PC-3 (cell line): ENCODE measurements at regions not wholly inside any gene's neighbourhood (a gene's known extent, or its start where the extent isn't known, plus 50 kb on each side); places are given as distances from the start of the nearest gene placed in this dataset.

Source experiments
- ATAC-seq: fragments of 200-7000 bp; cut with Tn5 transposase; 2 replicates; pipeline ENCODE4 v1.9.1; 2020; ENCODE audit warnings: mild to moderate bottlenecking, moderate library complexity
- BruUV-seq: library from RNA; stranded (reverse); fragments of 400-500 nt; replicated peaks from 2 replicates; lab custom pipeline; 2021; lab: Mats Ljungman, UMichigan
- CTCF ChIA-PET: fragments of 300-600 bp; sonication (Branson Sonifier 250); formaldehyde crosslinking; loops from one replicate; lab custom pipeline; 2022; ENCODE audit warnings: antibody characterized with exemption; lab: Charles Lee
- POLR2A ChIA-PET: fragments of 300-600 bp; sonication (Branson Sonifier 250); formaldehyde crosslinking; loops from one replicate; lab custom pipeline; 2022; ENCODE audit warnings: antibody characterized with exemption; ENCODE audit not compliant: unreplicated experiment; lab: Charles Lee
- DNase-seq: peaks from one replicate; pipeline ENCODE4 v3.0.0-alpha.2; 2015
- H2AFZ ChIP-seq: fragments of 300-600 bp; sonication (generic); 2 replicates; pipeline ENCODE4 v1.6.0; 2016; ENCODE audit warnings: antibody characterized with exemption, low read length
- H3F3A ChIP-seq: fragments of 300-600 bp; sonication (generic); one replicate; pipeline ENCODE4 v1.6.0; 2017; ENCODE audit warnings: antibody characterized with exemption, low read length, control low read depth, mild to moderate bottlenecking; ENCODE audit not compliant: unreplicated experiment
- H3K27ac ChIP-seq: fragments of 300-600 bp; sonication (generic); 2 replicates; pipeline ENCODE4 v1.5.1; 2016; ENCODE audit warnings: mild to moderate bottlenecking, low read length
- H3K27me3 ChIP-seq: fragments of 300-600 bp; sonication (generic); 2 replicates; pipeline ENCODE4 v1.6.1; 2016; ENCODE audit warnings: low read length, mixed read lengths
- H3K36me3 ChIP-seq: fragments of 300-600 bp; sonication (generic); 2 replicates; pipeline ENCODE4 v1.6.1; 2016; ENCODE audit warnings: low read depth, mixed run types, low read length, mixed read lengths
- H3K4me1 ChIP-seq: fragments of 300-600 bp; sonication (generic); 2 replicates; pipeline ENCODE4 v1.5.1; 2016; ENCODE audit warnings: low read length; ENCODE audit not compliant: insufficient read depth
- H3K4me2 ChIP-seq: fragments of 300-600 bp; sonication (generic); 2 replicates; pipeline ENCODE4 v1.6.0; 2016; ENCODE audit warnings: low read length
- H3K4me3 ChIP-seq: fragments of 300-600 bp; sonication (generic); 2 replicates; pipeline ENCODE4 v1.5.1; 2016; ENCODE audit warnings: mild to moderate bottlenecking, low read length, mixed read lengths
- H3K79me2 ChIP-seq: fragments of 300-600 bp; sonication (generic); 2 replicates; pipeline ENCODE4 v1.6.1; 2017; ENCODE audit warnings: low read length, mixed read lengths
- H3K9ac ChIP-seq: fragments of 300-600 bp; sonication (generic); 2 replicates; pipeline ENCODE4 v1.6.0; 2016; ENCODE audit warnings: mild to moderate bottlenecking, low read length
- H3K9me2 ChIP-seq: fragments of 300-600 bp; sonication (generic); replicated peaks from 2 replicates; pipeline ENCODE4 v1.6.1; 2016; ENCODE audit warnings: mixed run types, low read length, mixed read lengths
- H3K9me3 ChIP-seq: fragments of 300-600 bp; sonication (generic); 2 replicates; pipeline ENCODE4 v1.6.1; 2016; ENCODE audit warnings: low read length, mixed read lengths
- H4K20me1 ChIP-seq: fragments of 300-600 bp; sonication (generic); 2 replicates; pipeline ENCODE4 v1.6.1; 2016; ENCODE audit warnings: low read length, mixed read lengths
- CTCF ChIP-seq: fragments of 300-600 bp; sonication (generic); conservative IDR thresholded peaks from 2 replicates; pipeline ENCODE4 v1.5.1; 2017; ENCODE audit warnings: antibody characterized with exemption, low read depth, mild to moderate bottlenecking, low read length
- EZH2 ChIP-seq: fragments of 300-600 bp; sonication (generic); IDR thresholded peaks from one replicate; pipeline ENCODE4 v1.6.1; 2017; ENCODE audit warnings: antibody characterized with exemption, mild to moderate bottlenecking, low read length; ENCODE audit not compliant: unreplicated experiment
- EZH2phosphoT487 ChIP-seq: fragments of 300-600 bp; sonication (generic); IDR thresholded peaks from 2 replicates; pipeline ENCODE4 v1.6.1; 2018; ENCODE audit warnings: mild to moderate bottlenecking, antibody characterized with exemption, low read length, borderline replicate concordance
- intact Hi-C: fragments of 100-400 bp; cut with micrococcal nuclease; formaldehyde crosslinking; loops from 2 replicates; pipeline ENCODE4 v1.9.0; 2023

DNA sequence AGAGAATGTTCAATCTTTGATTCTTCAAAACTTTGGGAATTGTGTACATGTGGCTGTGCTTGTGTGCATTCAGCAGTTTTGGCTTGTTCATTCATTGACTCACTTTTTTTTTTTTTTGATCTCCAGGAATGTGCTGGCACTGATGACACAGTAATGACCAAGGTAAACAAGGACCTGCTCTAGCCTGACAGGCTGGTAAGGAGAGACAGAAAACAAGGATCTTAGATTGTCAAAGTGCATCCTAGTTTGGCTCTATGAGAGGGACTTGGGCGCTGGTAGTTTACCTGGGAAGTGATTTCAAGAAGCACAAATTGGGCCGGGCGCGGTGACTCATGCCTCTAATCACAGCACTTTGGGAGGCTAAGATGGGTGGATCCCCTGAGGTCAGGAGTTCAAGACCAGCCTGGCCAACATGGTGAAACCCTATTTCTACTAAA is 233.1 kb upstream of the WSCD1 start:
- no peaks in the 10 kb centered on the region for H3K36me3 ChIP-seq
- POLR2A ChIA-PET, result no interaction called here
- no peak overlapping the region for H3K4me3 ChIP-seq
- peaks cover 54% of the 10 kb centered on the region for H3K4me1 ChIP-seq
- no peaks in the 10 kb centered on the region for H3K9me2 ChIP-seq
- peak overlapping the region; percentile 98 for H3K27ac ChIP-seq
- no peak overlapping the region for H2AFZ ChIP-seq
- BruUV-seq, result no TSS peak
- H3K79me2 ChIP-seq, result no peaks in the 10 kb centered on the region
- H3K27me3 ChIP-seq, result no peaks in the 10 kb centered on the region
- H3K4me2 ChIP-seq, result peak overlapping the region; percentile 63
- TF ChIP-seq EZH2phosphoT487, result no peak
- TF ChIP-seq CTCF, result no peak
- no peak for TF ChIP-seq EZH2
- ATAC-seq (peak; percentile 78), DNase-seq (peak; percentile 92)
- H3K9ac ChIP-seq, result peak overlapping the region; percentile 76
- CTCF ChIA-PET, result no interaction called here
- H3F3A ChIP-seq, result peaks cover 7% of the 10 kb centered on the region
- intact Hi-C loops, result loop anchor here (5.0 kb wide), 1 partner anchor 230 kb away; no protein-coding TSS in a partner anchor
- H4K20me1 ChIP-seq, result no peaks in the 10 kb centered on the region
- H3K9me3 ChIP-seq, result no peaks in the 10 kb centered on the region

DNA sequence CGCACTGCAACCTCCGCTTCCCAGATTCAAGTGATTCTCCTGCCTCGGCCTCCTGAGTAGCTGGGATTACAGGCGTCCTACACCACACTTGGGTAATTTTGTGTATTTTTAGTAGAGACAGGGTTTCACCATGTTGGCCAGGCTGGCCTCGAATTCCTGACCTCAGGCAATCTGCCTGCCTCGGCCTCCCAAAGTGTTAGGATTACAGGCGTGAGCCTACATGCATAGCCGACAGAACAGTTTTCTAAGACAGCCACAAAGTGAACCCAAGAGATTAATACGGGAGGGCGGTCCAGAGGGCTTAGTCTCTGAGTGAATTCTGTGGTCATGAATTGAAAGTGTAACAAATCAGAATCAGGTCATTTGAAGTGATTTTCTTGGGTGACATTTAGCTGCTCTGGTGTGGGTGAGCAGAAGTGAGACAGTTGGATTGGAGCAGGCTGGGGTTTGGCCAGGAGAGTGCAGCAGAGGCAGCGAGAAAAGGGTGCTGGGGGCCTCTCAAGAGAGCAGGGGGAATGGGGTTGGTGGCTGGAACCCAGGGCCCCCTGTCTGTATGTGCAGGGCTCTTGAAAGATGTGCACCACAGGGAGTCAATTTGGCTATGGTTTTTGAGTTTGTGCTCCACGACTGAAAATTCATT is 231.4 kb upstream of the WSCD1 start:
- H3K27ac ChIP-seq, result no peak overlapping the region
- no peak overlapping the region for H3K4me3 ChIP-seq
- intact Hi-C loops, result loop anchor here (5.0 kb wide), 1 partner anchor 229 kb away; no protein-coding TSS in a partner anchor
- no peak for DNase-seq
- no TSS peak for BruUV-seq
- no peak overlapping the region for H2AFZ ChIP-seq
- ChIA-PET POLR2A (interaction anchor here (0.6 kb wide), 1 partner anchor 246 kb away, joined by 5 read pairs; no protein-coding TSS in a partner anchor), CTCF (no interaction called here)
- no peaks in the 10 kb centered on the region for H3K9me2 ChIP-seq
- no peaks in the 10 kb centered on the region for H3K9me3 ChIP-seq
- peaks cover 38% of the 10 kb centered on the region for H3K4me1 ChIP-seq
- H3K9ac ChIP-seq, result no peak overlapping the region
- ATAC-seq, result no peak
- no peaks in the 10 kb centered on the region for H3K27me3 ChIP-seq
- no peak overlapping the region for H3K4me2 ChIP-seq
- no peak for TF ChIP-seq CTCF
- TF ChIP-seq EZH2phosphoT487, result no peak
- TF ChIP-seq EZH2, result no peak
- no peaks in the 10 kb centered on the region for H3K79me2 ChIP-seq
- H4K20me1 ChIP-seq, result no peaks in the 10 kb centered on the region
- peaks cover 7% of the 10 kb centered on the region for H3F3A ChIP-seq
- H3K36me3 ChIP-seq, result no peaks in the 10 kb centered on the region

- DNase-seq, result no peak
- Histone ChIP-seq H3K36me3 (no peaks in the 10 kb centered on the region), H3K4me2 (no peak overlapping the region), H3K9me2 (no peaks in the 10 kb centered on the region), H4K20me1 (no peaks in the 10 kb centered on the region), H3K9ac (no peak overlapping the region), H3F3A (no peaks in the 10 kb centered on the region), H3K4me3 (no peak overlapping the region), H3K27ac (no peak overlapping the region), H3K9me3 (no peaks in the 10 kb centered on the region), H2AFZ (no peak overlapping the region), H3K27me3 (no peaks in the 10 kb centered on the region), H3K4me1 (peaks cover 18% of the 10 kb centered on the region), H3K79me2 (no peaks in the 10 kb centered on the region)
- ChIA-PET CTCF (no interaction called here), POLR2A (no interaction called here)
- no peak for ATAC-seq
- no peak for TF ChIP-seq EZH2phosphoT487
- no peak for TF ChIP-seq EZH2
- no peak for TF ChIP-seq CTCF
- intact Hi-C loops, result no loop called here
- BruUV-seq, result no TSS peak
Measured at GRCh38 chr17:5840811-5841446, 229.2 kb upstream of the WSCD1 start.
